ENCODE measurements at regions not wholly inside any gene's neighbourhood (a gene's known extent, or its start where the extent isn't known, plus 50 kb on each side); places are given as distances from the start of the nearest gene placed in this dataset.

DNA sequence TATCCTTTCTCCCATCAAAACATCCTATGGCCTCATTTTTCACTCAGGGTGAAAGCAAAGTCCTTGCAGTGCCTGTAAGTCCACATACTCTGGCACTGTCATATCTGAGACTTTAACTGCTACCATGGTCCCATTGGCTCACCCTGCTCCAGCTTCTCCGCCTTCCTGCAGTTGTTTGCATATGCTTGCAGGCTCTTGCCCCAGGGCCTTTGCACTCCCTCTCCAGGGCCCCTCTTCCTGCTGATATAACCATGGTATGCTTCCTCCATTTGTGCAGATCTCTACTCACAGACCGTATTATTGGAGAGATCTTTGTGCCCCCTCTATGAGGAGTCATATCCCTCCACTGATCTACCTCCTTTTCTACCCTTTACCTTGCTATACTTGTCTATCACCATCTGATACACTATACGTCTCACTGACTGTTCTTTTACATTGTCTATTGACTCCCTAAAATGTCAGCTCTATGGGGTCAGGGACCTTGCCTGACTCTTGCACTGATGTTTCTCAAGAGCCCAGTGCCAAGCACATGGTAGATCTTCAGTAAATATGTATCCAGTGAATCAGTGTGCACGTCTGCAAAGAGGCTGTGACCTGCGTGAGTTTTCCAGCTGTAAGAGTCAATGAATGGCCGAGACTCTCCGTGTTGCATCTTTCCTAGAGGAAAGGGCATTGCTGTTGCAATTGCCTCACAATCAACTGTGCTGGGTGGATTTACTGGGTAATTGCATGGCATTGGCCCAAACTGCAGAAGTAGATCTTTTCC lies 81.7 kb upstream of the CPEB4 start (continued):
- TF ChIP-seq EP300 (IDR thresholded peaks at IDR 0.05; ENCODE audit: low read depth in 2 of 2, low read length in 2 of 2) = peak; percentile 63 to 83
- TF ChIP-seq EP300 (CRISPR knock-in tag; IDR thresholded peaks at IDR 0.05; ENCODE audit: borderline replicate concordance) = peak; percentile 75; the same call in 1 of the 2 replicates
- TF ChIP-seq, protein P1, sequence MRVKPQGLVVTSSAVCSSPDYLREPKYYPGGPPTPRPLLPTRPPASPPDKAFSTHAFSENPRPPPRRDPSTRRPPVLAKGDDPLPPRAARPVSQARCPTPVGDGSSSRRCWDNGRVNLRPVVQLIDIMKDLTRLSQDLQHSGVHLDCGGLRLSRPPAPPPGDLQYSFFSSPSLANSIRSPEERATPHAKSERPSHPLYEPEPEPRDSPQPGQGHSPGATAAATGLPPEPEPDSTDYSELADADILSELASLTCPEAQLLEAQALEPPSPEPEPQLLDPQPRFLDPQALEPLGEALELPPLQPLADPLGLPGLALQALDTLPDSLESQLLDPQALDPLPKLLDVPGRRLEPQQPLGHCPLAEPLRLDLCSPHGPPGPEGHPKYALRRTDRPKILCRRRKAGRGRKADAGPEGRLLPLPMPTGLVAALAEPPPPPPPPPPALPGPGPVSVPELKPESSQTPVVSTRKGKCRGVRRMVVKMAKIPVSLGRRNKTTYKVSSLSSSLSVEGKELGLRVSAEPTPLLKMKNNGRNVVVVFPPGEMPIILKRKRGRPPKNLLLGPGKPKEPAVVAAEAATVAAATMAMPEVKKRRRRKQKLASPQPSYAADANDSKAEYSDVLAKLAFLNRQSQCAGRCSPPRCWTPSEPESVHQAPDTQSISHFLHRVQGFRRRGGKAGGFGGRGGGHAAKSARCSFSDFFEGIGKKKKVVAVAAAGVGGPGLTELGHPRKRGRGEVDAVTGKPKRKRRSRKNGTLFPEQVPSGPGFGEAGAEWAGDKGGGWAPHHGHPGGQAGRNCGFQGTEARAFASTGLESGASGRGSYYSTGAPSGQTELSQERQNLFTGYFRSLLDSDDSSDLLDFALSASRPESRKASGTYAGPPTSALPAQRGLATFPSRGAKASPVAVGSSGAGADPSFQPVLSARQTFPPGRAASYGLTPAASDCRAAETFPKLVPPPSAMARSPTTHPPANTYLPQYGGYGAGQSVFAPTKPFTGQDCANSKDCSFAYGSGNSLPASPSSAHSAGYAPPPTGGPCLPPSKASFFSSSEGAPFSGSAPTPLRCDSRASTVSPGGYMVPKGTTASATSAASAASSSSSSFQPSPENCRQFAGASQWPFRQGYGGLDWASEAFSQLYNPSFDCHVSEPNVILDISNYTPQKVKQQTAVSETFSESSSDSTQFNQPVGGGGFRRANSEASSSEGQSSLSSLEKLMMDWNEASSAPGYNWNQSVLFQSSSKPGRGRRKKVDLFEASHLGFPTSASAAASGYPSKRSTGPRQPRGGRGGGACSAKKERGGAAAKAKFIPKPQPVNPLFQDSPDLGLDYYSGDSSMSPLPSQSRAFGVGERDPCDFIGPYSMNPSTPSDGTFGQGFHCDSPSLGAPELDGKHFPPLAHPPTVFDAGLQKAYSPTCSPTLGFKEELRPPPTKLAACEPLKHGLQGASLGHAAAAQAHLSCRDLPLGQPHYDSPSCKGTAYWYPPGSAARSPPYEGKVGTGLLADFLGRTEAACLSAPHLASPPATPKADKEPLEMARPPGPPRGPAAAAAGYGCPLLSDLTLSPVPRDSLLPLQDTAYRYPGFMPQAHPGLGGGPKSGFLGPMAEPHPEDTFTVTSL (CRISPR knock-in tag; IDR thresholded peaks at IDR 0.05; ENCODE audit: borderline replicate concordance) = peak; percentile 67; the same call in 1 of the 2 replicates
- no peak for TF ChIP-seq ZFP91 (CRISPR knock-in tag; IDR thresholded peaks at IDR 0.05; ENCODE audit: borderline replicate concordance)
- TF ChIP-seq MIER3 (CRISPR knock-in tag; IDR thresholded peaks at IDR 0.05; ENCODE audit: borderline replicate concordance) = peak; percentile 90; the same call in 1 of the 2 replicates
- peak; percentile 97 for TF ChIP-seq FOSL2 (CRISPR knock-in tag; IDR thresholded peaks at IDR 0.05)
- TF ChIP-seq ZNF646 (CRISPR knock-in tag; IDR thresholded peaks at IDR 0.05) = no peak
- TF ChIP-seq RFXANK (CRISPR knock-in tag; IDR thresholded peaks at IDR 0.05) = no peak
- peak; percentile 61 for TF ChIP-seq PPARG (CRISPR knock-in tag; conservative IDR thresholded peaks at IDR 0.05)
- TF ChIP-seq ZNF574 (CRISPR knock-in tag; IDR thresholded peaks at IDR 0.05) = peak; percentile 46; the same call in 1 of the 2 replicates
- TF ChIP-seq ATF1 (CRISPR knock-in tag; IDR thresholded peaks at IDR 0.05) = 0 out of 2 replicates have a peak, but pooled peaks have one; percentile 29
- TF ChIP-seq ZBTB7B (CRISPR knock-in tag; IDR thresholded peaks at IDR 0.05) = peak; percentile 48; the same call in 1 of the 2 replicates

Measured in HepG2 (cell line).